NB4 (cell line): ENCODE measurements at regions not wholly inside any gene's neighbourhood (a gene's known extent, or its start where the extent isn't known, plus 50 kb on each side); places are given as distances from the start of the nearest gene placed in this dataset.

ENCODE experiments used
- MYC ChIP-seq: IDR thresholded peaks from 2 replicates; pipeline ENCODE4 v1.6.1; 2011; ENCODE audit warnings: low read depth, low read length
- POLR2A ChIP-seq: IDR thresholded peaks from 2 replicates; pipeline ENCODE4 v1.6.1; 2011; ENCODE audit warnings: mild to moderate bottlenecking; ENCODE audit not compliant: insufficient read length; ENCODE audit errors: extremely low read depth
- TF ChIP-seq, protein P1 (sequence below): IDR thresholded peaks from one replicate; pipeline ENCODE4 v1.5.1; 2012; ENCODE audit warnings: low read depth, low read length
- TF ChIP-seq, protein P2 (sequence below): IDR thresholded peaks from 2 replicates; pipeline ENCODE4 v1.6.1; 2011; ENCODE audit warnings: low read depth, low read length

DNA sequence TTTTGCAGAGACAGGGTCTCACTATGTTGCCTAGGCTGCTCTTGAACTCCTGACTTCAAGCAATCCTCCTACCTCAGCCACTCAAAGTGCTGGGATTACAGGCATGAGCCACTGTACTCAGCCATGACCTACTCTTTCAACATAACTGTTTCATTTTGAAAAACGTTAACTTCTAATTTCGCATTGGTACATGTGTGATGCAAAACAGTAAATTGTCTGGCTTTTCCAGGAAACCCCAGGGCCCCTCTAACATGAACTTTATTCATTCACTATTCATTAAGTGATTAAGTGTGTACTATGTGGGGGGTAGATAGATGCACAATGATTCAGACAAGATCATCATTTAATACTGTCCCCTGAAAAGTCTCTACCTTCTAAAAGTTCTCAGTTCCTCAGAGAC, 364.9 kb downstream of the SS18 start:
- TF ChIP-seq, protein P1, sequence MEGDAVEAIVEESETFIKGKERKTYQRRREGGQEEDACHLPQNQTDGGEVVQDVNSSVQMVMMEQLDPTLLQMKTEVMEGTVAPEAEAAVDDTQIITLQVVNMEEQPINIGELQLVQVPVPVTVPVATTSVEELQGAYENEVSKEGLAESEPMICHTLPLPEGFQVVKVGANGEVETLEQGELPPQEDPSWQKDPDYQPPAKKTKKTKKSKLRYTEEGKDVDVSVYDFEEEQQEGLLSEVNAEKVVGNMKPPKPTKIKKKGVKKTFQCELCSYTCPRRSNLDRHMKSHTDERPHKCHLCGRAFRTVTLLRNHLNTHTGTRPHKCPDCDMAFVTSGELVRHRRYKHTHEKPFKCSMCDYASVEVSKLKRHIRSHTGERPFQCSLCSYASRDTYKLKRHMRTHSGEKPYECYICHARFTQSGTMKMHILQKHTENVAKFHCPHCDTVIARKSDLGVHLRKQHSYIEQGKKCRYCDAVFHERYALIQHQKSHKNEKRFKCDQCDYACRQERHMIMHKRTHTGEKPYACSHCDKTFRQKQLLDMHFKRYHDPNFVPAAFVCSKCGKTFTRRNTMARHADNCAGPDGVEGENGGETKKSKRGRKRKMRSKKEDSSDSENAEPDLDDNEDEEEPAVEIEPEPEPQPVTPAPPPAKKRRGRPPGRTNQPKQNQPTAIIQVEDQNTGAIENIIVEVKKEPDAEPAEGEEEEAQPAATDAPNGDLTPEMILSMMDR, result no peak
- TF ChIP-seq, protein P2, sequence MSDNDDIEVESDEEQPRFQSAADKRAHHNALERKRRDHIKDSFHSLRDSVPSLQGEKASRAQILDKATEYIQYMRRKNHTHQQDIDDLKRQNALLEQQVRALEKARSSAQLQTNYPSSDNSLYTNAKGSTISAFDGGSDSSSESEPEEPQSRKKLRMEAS, result no peak
- TF ChIP-seq POLR2A (no peak), MYC (no peak)
